Esophagus squamous epithelium (tissue), 5 donors: ENCODE measurements at regions not wholly inside any gene's neighbourhood (a gene's known extent, or its start where the extent isn't known, plus 50 kb on each side); places are given as distances from the start of the nearest gene placed in this dataset.

ENCODE experiments used
- DNase-seq: peaks from one replicate; lab custom pipeline; 2025; lab: John Stamatoyannopoulos, UW
- H3K27ac ChIP-seq, 4 donors: fragments of 200-600 bp; sonication (generic); one replicate each; pipeline ENCODE4 v1.5.1; 2016 to 2019; ENCODE audit warnings: mild to moderate bottlenecking in 1 of 4
- H3K27me3 ChIP-seq, 4 donors: fragments of 200-600 bp; sonication (generic); 1 replicate in 3 of 4; 2 replicates in 1 of 4; pipeline versions ENCODE4 v1.5.1 to v1.6.0; 2017 to 2021; ENCODE audit warnings: antibody characterized with exemption in 1 of 4
- H3K36me3 ChIP-seq, 3 donors: fragments of 200-600 bp; sonication (generic); one replicate each; pipeline ENCODE4 v1.5.1; 2016 to 2019
- H3K4me1 ChIP-seq, 3 donors: fragments of 200-600 bp; sonication (generic); one replicate each; pipeline ENCODE4 v1.5.1; 2017 to 2019
- H3K4me3 ChIP-seq, 4 donors: fragments of 200-600 bp; sonication (generic); 1 replicate in 3 of 4; 2 replicates in 1 of 4; pipeline ENCODE4 v1.5.1; 2016 to 2019; ENCODE audit warnings: mild to moderate bottlenecking in 2 of 4, moderate library complexity in 1 of 4
- H3K9me3 ChIP-seq, 3 donors: fragments of 200-600 bp; sonication (generic); one replicate each; pipeline ENCODE4 v1.5.1; 2016 to 2019
- CTCF ChIP-seq, 6 experiments: fragments of 450-650 bp in 4 of 6; fragments of 200-600 bp in 2 of 6; sonication (generic) in 2 of 6; IDR thresholded peaks; one replicate each; pipeline ENCODE4 v1.5.1; 2016 to 2019; ENCODE audit warnings: antibody characterized with exemption in 6 of 6, mild to moderate bottlenecking in 4 of 6, moderate library complexity in 4 of 6
- POLR2A ChIP-seq, 4 donors: fragments of 450-650 bp; IDR thresholded peaks; one replicate each; pipeline ENCODE4 v1.6.1; 2017; ENCODE audit warnings: antibody characterized with exemption in 4 of 4, mild to moderate bottlenecking in 4 of 4, moderate library complexity in 3 of 4
- WGBS, 2 donors: methylation state at CpG; one replicate each; pipeline ENCODE4 v1.1.5; 2018; 5-methylcytosine and 5-hydroxymethylcytosine counted together
- intact Hi-C: fragments of 100-400 bp; cut with DNase I; formaldehyde crosslinking; loops from one replicate; pipeline ENCODE4 v1.15.0; 2022
- donor health status: DM: yes; HTN: yes; CAD: no.

GRCh38 chr13:73481886-73482445 is 423.2 kb downstream of the KLF5 start:
- DNase-seq = no peak
- intact Hi-C loops = no loop called here
- Histone ChIP-seq H3K27me3 (no peaks in the 10 kb centered on the region), H3K36me3 (no peaks in the 10 kb centered on the region), H3K4me1 (no peaks in the 10 kb centered on the region), H3K9me3 (no peaks in the 10 kb centered on the region), H3K4me3 (no peak overlapping the region), H3K27ac (no peak overlapping the region)
- TF ChIP-seq CTCF (IDR thresholded peaks at IDR 0.05) (no peak), POLR2A (IDR thresholded peaks at IDR 0.05) (no peak)
- WGBS, 2 donors = 80 to 82% methylated on average over 6 of the region's 6 CpGs

GRCh38 chr13:73480779-73481559 is 422.2 kb downstream of the KLF5 start:
- WGBS, 2 donors = 67 to 78% methylated on average over 2 of the region's 2 CpGs
- intact Hi-C loops = no loop called here
- no peaks in the 10 kb centered on the region for H3K27me3 ChIP-seq
- no peak overlapping the region for H3K27ac ChIP-seq
- DNase-seq = no peak
- TF ChIP-seq CTCF (IDR thresholded peaks at IDR 0.05) (no peak), POLR2A (IDR thresholded peaks at IDR 0.05) (no peak)
- no peaks in the 10 kb centered on the region for H3K4me1 ChIP-seq
- H3K4me3 ChIP-seq = no peak overlapping the region
- H3K9me3 ChIP-seq = no peaks in the 10 kb centered on the region
- H3K36me3 ChIP-seq = no peaks in the 10 kb centered on the region

GRCh38 chr13:73479856-73480255 is 421.1 kb downstream of the KLF5 start:
- Histone ChIP-seq H3K27me3 (no peaks in the 10 kb centered on the region), H3K9me3 (no peaks in the 10 kb centered on the region), H3K36me3 (no peaks in the 10 kb centered on the region), H3K27ac (no peak overlapping the region), H3K4me3 (no peak overlapping the region), H3K4me1 (no peaks in the 10 kb centered on the region)
- DNase-seq = no peak
- intact Hi-C loops = no loop called here
- WGBS, 2 donors = 86 to 95% methylated on average over 1 of the region's 1 CpG
- no peak for TF ChIP-seq CTCF (IDR thresholded peaks at IDR 0.05)
- TF ChIP-seq POLR2A (IDR thresholded peaks at IDR 0.05) = no peak

- H3K4me3 ChIP-seq = no peak overlapping the region
- TF ChIP-seq POLR2A (IDR thresholded peaks at IDR 0.05) (no peak), CTCF (IDR thresholded peaks at IDR 0.05) (no peak)
- intact Hi-C loops = no loop called here
- WGBS, 2 donors = 82 to 100% methylated on average over 1 of the region's 1 CpG
- no peaks in the 10 kb centered on the region for H3K36me3 ChIP-seq
- H3K4me1 ChIP-seq = no peaks in the 10 kb centered on the region
- H3K9me3 ChIP-seq = no peaks in the 10 kb centered on the region
- DNase-seq = no peak
- H3K27ac ChIP-seq = no peak overlapping the region
- no peaks in the 10 kb centered on the region for H3K27me3 ChIP-seq
These were observed 420.5 kb downstream of the KLF5 start for GRCh38 chr13:73479351-73479750.

GRCh38 chr13:73477441-73477840 is 418.6 kb downstream of the KLF5 start:
- Histone ChIP-seq H3K4me1 (no peaks in the 10 kb centered on the region), H3K4me3 (no peak overlapping the region), H3K27ac (no peak overlapping the region), H3K36me3 (no peaks in the 10 kb centered on the region), H3K27me3 (no peaks in the 10 kb centered on the region), H3K9me3 (no peaks in the 10 kb centered on the region)
- DNase-seq = no peak
- 82 to 95% methylated on average over 3 of the region's 3 CpGs for WGBS, 2 donors
- intact Hi-C loops = no loop called here
- TF ChIP-seq POLR2A (IDR thresholded peaks at IDR 0.05) (no peak), CTCF (IDR thresholded peaks at IDR 0.05) (no peak)
